ENCODE measurements at regions not wholly inside any gene's neighbourhood (a gene's known extent, or its start where the extent isn't known, plus 50 kb on each side); places are given as distances from the start of the nearest gene placed in this dataset.
"Not testable (repeated sequence)": the region's sequence is repeated elsewhere in the genome, so short reads cannot be mapped to it uniquely, and the experiment has no call there.

- DNase-seq: no peak
These were observed 89.5 kb upstream of the ARRDC3 start for GRCh38 chr5:91472631-91473030.

- DNase-seq: no peak
These were observed 86.5 kb upstream of the ARRDC3 start for GRCh38 chr5:91469517-91470165.

- DNase-seq: no peak
These were observed 85.7 kb upstream of the ARRDC3 start for GRCh38 chr5:91468651-91469422.

GRCh38 chr5:91464886-91465646, 81.9 kb upstream of the ARRDC3 start:
- DNase-seq: no peak

GRCh38 chr5:91457681-91458058, 74.6 kb upstream of the ARRDC3 start:
- DNase-seq: no peak

- no peak for DNase-seq
These were observed 74.0 kb upstream of the ARRDC3 start for GRCh38 chr5:91456928-91457680.

GRCh38 chr5:91449083-91449482, 66.0 kb upstream of the ARRDC3 start:
- no peak for DNase-seq

- not testable (repeated sequence) for DNase-seq
These were observed 65.0 kb upstream of the ARRDC3 start for GRCh38 chr5:91448079-91448478.

- not testable (repeated sequence) for DNase-seq
These were observed 63.8 kb upstream of the ARRDC3 start for GRCh38 chr5:91446880-91447279.

GRCh38 chr5:91443761-91444467, 60.8 kb upstream of the ARRDC3 start:
- no peak for DNase-seq

- DNase-seq: no peak
These were observed 59.9 kb upstream of the ARRDC3 start for GRCh38 chr5:91443023-91443422.

GRCh38 chr5:91441082-91441481, 58.0 kb upstream of the ARRDC3 start:
- DNase-seq: no peak

- no peak for DNase-seq
These were observed 55.8 kb upstream of the ARRDC3 start for GRCh38 chr5:91438871-91439270.

- no peak for DNase-seq
These were observed 53.1 kb upstream of the ARRDC3 start for GRCh38 chr5:91436241-91436640.

GRCh38 chr5:91434348-91434747, 51.2 kb upstream of the ARRDC3 start:
- DNase-seq: no peak

GRCh38 chr5:91433861-91434260, 50.7 kb upstream of the ARRDC3 start:
- no peak for DNase-seq
